MM.1S (cell line): ENCODE measurements at regions not wholly inside any gene's neighbourhood (a gene's known extent, or its start where the extent isn't known, plus 50 kb on each side); places are given as distances from the start of the nearest gene placed in this dataset.

Experiments
- DNase-seq: peaks from one replicate; pipeline ENCODE4 v3.0.0-alpha.2; 2015
- H2AFZ ChIP-seq: fragments of 300-600 bp; sonication (generic); 2 replicates; pipeline ENCODE4 v1.6.0; 2016; ENCODE audit warnings: antibody characterized with exemption, low read length
- H3F3A ChIP-seq: fragments of 300-600 bp; sonication (generic); 2 replicates; pipeline ENCODE4 v1.6.1; 2016; ENCODE audit warnings: mild to moderate bottlenecking, antibody characterized with exemption, low read length, moderate library complexity, mixed read lengths; ENCODE audit not compliant: insufficient read depth
- H3K27ac ChIP-seq: fragments of 300-600 bp; sonication (generic); 2 replicates; pipeline ENCODE4 v1.5.1; 2016; ENCODE audit warnings: mild to moderate bottlenecking, low read length
- H3K27me3 ChIP-seq: fragments of 300-600 bp; sonication (generic); replicated peaks from 2 replicates; pipeline ENCODE4 v1.6.0; 2016; ENCODE audit warnings: low read length; ENCODE audit not compliant: insufficient read depth
- H3K36me3 ChIP-seq: fragments of 300-600 bp; sonication (generic); replicated peaks from 2 replicates; pipeline ENCODE4 v1.6.1; 2016; ENCODE audit warnings: mild to moderate bottlenecking, low read length, mixed read lengths; ENCODE audit not compliant: insufficient read depth
- H3K4me1 ChIP-seq: fragments of 300-600 bp; sonication (generic); 2 replicates; pipeline ENCODE4 v1.6.1; 2016; ENCODE audit warnings: low read length, mixed read lengths
- H3K4me2 ChIP-seq: fragments of 300-600 bp; sonication (generic); 2 replicates; pipeline ENCODE4 v1.6.0; 2016; ENCODE audit warnings: low read depth, low read length
- H3K4me3 ChIP-seq: fragments of 300-600 bp; sonication (generic); 2 replicates; pipeline ENCODE4 v1.5.1; 2016; ENCODE audit warnings: low read length, mixed read lengths
- H3K79me2 ChIP-seq: fragments of 300-600 bp; sonication (generic); 2 replicates; pipeline ENCODE4 v1.6.1; 2016; ENCODE audit warnings: mixed run types, low read length, mixed read lengths
- H3K9ac ChIP-seq: fragments of 300-600 bp; sonication (generic); 2 replicates; pipeline ENCODE4 v1.6.1; 2016; ENCODE audit warnings: low read length, mixed read lengths
- H3K9me2 ChIP-seq: fragments of 300-600 bp; sonication (generic); replicated peaks from 2 replicates; pipeline ENCODE4 v1.6.1; 2016; ENCODE audit warnings: mild to moderate bottlenecking, low read length, mixed read lengths; ENCODE audit not compliant: insufficient read depth
- H3K9me3 ChIP-seq: fragments of 300-600 bp; sonication (generic); replicated peaks from 2 replicates; pipeline ENCODE4 v1.6.1; 2016; ENCODE audit warnings: mild to moderate bottlenecking, low read length, mixed read lengths; ENCODE audit not compliant: insufficient read depth
- H4K20me1 ChIP-seq: fragments of 300-600 bp; sonication (generic); 2 replicates; pipeline ENCODE4 v1.6.1; 2016; ENCODE audit warnings: mild to moderate bottlenecking, low read length, moderate library complexity, mixed read lengths; ENCODE audit not compliant: insufficient read depth
- CTCF ChIP-seq: fragments of 300-600 bp; sonication (generic); IDR thresholded peaks from 2 replicates; pipeline ENCODE4 v1.5.1; 2016; ENCODE audit warnings: antibody characterized with exemption, low read length, mixed read lengths
- EZH2 ChIP-seq: fragments of 300-600 bp; sonication (generic); optimal IDR thresholded peaks from 2 replicates; pipeline ENCODE3; 2017; ENCODE audit warnings: low read depth, mild to moderate bottlenecking, antibody characterized with exemption, low read length, mixed read lengths
- EZH2phosphoT487 ChIP-seq: fragments of 300-600 bp; sonication (generic); IDR thresholded peaks from 2 replicates; pipeline ENCODE4 v1.6.1; 2018; ENCODE audit warnings: antibody characterized with exemption, low read length

DNA sequence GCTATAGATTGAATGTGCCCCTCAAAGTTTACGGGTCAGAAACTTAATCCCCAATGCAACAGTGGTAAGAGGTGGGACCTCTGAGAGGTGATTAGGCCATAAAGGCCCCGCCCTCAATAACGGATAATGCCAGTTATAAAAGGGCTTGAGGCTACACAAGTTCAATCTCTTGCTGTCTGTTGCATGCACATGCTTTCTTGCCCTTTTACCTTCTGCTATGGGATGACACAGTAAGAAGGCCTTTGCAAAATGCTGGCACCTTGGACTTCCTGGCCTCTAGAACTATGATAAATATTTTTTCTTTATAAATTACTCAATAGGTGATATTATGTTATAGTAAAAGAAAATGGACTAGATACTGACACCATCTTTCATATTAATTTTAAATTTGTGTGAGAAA is 806.1 kb downstream of the TENT5A start:
- Histone ChIP-seq H3K4me3 (no peak overlapping the region), H3K9me3 (no peaks in the 10 kb centered on the region), H3K9ac (no peak overlapping the region), H4K20me1 (no peaks in the 10 kb centered on the region), H3K4me2 (no peak overlapping the region), H3K36me3 (no peaks in the 10 kb centered on the region), H2AFZ (no peak overlapping the region), H3K9me2 (no peaks in the 10 kb centered on the region), H3K79me2 (no peaks in the 10 kb centered on the region), H3K4me1 (no peaks in the 10 kb centered on the region), H3K27ac (no peak overlapping the region), H3F3A (no peaks in the 10 kb centered on the region), H3K27me3 (no peaks in the 10 kb centered on the region)
- TF ChIP-seq EZH2, result no peak
- TF ChIP-seq EZH2phosphoT487, result no peak
- no peak for TF ChIP-seq CTCF
- no peak for DNase-seq

GRCh38 chr6:80942911-80943310 is 809.6 kb downstream of the TENT5A start:
- Histone ChIP-seq H3K27ac (no peak overlapping the region), H4K20me1 (no peaks in the 10 kb centered on the region), H3K79me2 (no peaks in the 10 kb centered on the region), H3F3A (no peaks in the 10 kb centered on the region), H2AFZ (no peak overlapping the region), H3K4me3 (no peak overlapping the region), H3K27me3 (no peaks in the 10 kb centered on the region), H3K9me3 (no peaks in the 10 kb centered on the region), H3K4me2 (no peak overlapping the region), H3K36me3 (no peaks in the 10 kb centered on the region), H3K9ac (no peak overlapping the region), H3K9me2 (no peaks in the 10 kb centered on the region), H3K4me1 (no peaks in the 10 kb centered on the region)
- no peak for DNase-seq
- TF ChIP-seq EZH2phosphoT487 (no peak), EZH2 (no peak), CTCF (no peak)

GRCh38 chr6:80940976-80941375 is 811.5 kb downstream of the TENT5A start:
- no peak overlapping the region for H2AFZ ChIP-seq
- H3K27ac ChIP-seq, result no peak overlapping the region
- no peaks in the 10 kb centered on the region for H3K9me2 ChIP-seq
- no peak overlapping the region for H3K4me3 ChIP-seq
- H3K9ac ChIP-seq, result no peak overlapping the region
- TF ChIP-seq CTCF (no peak), EZH2phosphoT487 (no peak), EZH2 (no peak)
- H3K4me2 ChIP-seq, result no peak overlapping the region
- no peaks in the 10 kb centered on the region for H3K4me1 ChIP-seq
- H3F3A ChIP-seq, result no peaks in the 10 kb centered on the region
- no peaks in the 10 kb centered on the region for H3K36me3 ChIP-seq
- H3K27me3 ChIP-seq, result no peaks in the 10 kb centered on the region
- H3K79me2 ChIP-seq, result no peaks in the 10 kb centered on the region
- DNase-seq, result no peak
- no peaks in the 10 kb centered on the region for H3K9me3 ChIP-seq
- no peaks in the 10 kb centered on the region for H4K20me1 ChIP-seq

DNA sequence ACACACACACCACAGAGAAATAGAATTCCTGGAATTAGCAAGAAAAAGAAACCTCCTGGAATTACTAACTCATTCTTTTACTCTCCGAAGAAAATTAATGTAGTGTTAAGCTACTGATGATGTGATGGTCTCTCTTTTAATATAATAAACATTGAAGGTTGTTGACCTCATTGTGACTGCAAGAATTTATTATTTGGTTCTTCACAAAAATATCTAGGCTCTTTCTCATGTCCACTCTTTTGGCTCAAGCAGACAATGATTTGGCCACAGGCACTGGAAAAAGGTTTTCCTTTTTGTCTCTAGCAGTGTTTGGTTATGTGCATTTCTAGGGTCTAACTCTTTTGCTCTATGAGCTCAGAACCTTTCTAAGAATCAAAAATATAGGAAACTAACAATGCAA is 811.9 kb downstream of the TENT5A start:
- Histone ChIP-seq H3K79me2 (no peaks in the 10 kb centered on the region), H3K4me1 (no peaks in the 10 kb centered on the region), H3F3A (no peaks in the 10 kb centered on the region), H3K9me3 (no peaks in the 10 kb centered on the region), H3K9ac (no peak overlapping the region), H3K27ac (no peak overlapping the region), H3K36me3 (no peaks in the 10 kb centered on the region), H3K4me2 (no peak overlapping the region), H4K20me1 (no peaks in the 10 kb centered on the region), H3K4me3 (no peak overlapping the region), H2AFZ (no peak overlapping the region), H3K27me3 (no peaks in the 10 kb centered on the region), H3K9me2 (no peaks in the 10 kb centered on the region)
- TF ChIP-seq CTCF, result no peak
- no peak for TF ChIP-seq EZH2
- no peak for TF ChIP-seq EZH2phosphoT487
- DNase-seq, result no peak
